Fibroblast of villous mesenchyme (primary cell): ENCODE measurements at regions not wholly inside any gene's neighbourhood (a gene's known extent, or its start where the extent isn't known, plus 50 kb on each side); places are given as distances from the start of the nearest gene placed in this dataset.

Experiments
- DNase-seq: peaks from one replicate; pipeline ENCODE4 v3.0.0-alpha.2; 2010; ENCODE audit warnings: low read depth
- H3K4me3 ChIP-seq: 2 replicates; pipeline ENCODE4 v1.5.1; 2011; ENCODE audit warnings: low read depth, mild to moderate bottlenecking, low read length
- TF ChIP-seq, protein P1 (sequence below): IDR thresholded peaks from 2 replicates; pipeline ENCODE4 v1.5.1; 2012; ENCODE audit warnings: low read depth, mild to moderate bottlenecking, low read length; ENCODE audit not compliant: insufficient read depth

DNA sequence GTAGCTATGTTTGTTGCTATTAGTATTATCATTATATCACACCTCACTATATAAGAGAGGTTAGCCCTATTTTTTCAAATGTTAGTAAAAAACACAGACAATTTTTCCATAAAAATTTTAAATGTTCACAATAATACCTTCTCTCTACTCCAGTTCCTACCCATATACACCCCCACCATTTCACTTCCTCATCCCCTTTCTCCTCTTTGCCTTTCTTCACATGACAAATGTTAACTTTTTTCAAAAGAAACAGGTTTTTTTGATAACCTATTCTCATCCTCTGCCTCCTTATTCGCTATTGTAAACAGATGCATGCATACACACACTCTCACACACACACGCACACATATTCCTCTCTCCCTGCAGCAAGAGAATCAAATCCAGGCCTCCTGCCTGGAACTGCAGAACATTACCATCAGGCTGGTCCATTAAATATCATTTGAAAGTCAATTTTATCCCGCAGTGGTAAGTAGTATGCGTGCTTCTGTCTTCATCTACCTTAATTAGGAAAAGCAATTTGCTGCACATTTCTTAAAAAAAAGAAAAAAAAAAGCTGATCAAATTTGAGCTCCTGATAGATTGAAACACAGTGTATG, 55.5 kb downstream of the MID1IP1 start:
- no peak overlapping the region for H3K4me3 ChIP-seq
- TF ChIP-seq, protein P1, sequence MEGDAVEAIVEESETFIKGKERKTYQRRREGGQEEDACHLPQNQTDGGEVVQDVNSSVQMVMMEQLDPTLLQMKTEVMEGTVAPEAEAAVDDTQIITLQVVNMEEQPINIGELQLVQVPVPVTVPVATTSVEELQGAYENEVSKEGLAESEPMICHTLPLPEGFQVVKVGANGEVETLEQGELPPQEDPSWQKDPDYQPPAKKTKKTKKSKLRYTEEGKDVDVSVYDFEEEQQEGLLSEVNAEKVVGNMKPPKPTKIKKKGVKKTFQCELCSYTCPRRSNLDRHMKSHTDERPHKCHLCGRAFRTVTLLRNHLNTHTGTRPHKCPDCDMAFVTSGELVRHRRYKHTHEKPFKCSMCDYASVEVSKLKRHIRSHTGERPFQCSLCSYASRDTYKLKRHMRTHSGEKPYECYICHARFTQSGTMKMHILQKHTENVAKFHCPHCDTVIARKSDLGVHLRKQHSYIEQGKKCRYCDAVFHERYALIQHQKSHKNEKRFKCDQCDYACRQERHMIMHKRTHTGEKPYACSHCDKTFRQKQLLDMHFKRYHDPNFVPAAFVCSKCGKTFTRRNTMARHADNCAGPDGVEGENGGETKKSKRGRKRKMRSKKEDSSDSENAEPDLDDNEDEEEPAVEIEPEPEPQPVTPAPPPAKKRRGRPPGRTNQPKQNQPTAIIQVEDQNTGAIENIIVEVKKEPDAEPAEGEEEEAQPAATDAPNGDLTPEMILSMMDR = no peak
- DNase-seq = no peak

DNA sequence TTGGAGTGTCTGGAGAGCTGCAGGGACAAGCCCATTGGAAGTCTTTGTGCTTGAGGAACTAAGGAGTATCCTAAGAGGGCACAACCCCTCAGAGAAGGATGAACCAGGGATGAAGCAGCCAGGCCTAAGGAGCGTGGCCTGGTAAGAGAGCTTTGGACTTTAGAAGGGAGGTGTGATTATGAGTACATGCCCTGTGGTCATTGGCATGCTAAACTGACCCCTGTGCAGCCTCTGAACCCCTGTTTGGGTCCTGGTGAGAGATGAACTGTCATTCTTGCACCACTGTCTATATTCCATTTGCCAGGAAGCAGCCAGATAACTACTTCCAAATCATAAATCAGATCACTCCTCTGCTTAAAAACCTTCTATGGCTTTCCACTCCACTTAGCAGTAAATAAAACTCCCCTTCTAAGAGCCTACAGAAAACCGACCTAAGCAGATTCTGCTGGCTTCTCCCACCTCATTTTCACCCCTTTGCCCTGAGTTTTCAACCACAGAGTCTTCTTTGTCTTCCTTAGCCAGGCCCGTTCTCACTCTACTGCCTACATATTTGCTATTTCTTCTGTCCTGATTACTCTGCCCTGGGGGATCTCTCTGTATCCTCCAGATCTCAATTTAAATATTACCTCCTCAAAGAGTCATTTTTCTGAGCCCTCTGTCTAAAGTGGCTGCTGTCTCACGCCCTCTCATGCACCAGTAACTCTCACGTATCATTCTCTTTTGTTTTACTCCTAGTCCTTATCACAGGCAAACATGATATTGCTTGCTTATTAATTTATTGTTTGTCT, 56.7 kb downstream of the MID1IP1 start:
- DNase-seq = no peak
- H3K4me3 ChIP-seq = no peak overlapping the region
- TF ChIP-seq, protein P1 = no peak

DNA sequence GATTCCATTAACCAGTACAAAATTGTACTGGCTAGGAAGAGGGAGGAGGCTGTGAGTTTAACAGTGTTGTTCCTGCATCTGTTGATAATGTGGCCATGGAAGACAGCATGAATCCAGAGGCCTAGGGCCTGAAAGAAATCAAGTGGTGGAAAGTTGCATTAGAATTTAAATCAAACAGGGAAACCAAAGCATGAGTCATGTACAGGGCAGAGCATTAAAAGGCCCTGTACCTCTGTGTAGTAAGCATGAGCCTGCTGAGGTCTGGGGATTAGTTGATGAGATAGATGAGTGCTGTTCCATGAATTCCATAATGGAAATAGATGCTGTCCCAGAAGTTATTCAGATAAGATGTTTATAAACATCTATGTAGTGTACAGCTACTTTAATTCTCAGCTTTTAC, 58.3 kb downstream of the MID1IP1 start:
- peak; percentile 50 for DNase-seq
- TF ChIP-seq, protein P1 = no peak
- H3K4me3 ChIP-seq = no peak overlapping the region

DNA sequence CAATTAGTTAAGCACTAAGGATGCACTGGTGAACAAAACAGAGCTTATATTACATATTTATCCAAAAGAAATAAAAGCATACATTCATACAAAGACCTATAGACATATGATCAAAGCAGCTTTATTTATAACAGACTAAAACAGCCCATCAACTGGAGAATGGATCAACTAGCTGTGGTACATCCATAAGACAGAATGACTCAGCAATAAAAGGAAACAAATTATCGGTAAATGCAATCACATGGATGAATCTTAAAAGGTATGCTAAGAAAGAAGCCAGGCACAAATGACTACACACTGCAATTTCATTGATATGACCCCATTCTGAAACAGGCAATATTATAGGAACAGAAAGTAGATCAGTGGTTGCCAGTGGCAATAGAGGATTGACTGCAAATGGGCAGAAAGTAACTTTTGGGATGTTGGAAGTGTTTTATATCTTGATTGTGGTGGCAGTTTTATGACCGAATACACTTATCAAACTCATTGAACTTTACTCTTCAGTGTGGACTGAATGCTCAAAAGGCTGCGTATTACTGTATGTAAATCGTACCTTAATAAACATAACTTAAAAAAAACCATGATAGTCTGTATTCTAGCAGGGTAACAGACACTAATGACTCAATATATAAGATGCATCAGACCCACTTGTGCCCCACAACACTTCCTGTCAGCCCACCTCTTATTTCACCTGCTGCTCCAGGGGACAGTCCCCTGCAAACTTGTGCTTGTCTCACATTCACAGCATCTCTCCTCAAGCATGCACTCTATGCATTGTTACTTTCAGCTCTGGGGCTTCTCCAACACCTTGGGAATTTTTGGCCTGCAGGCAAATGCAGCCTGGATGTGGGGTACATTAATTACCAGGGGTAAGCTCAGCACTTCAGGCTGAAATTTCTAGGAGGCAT, 59.1 kb downstream of the MID1IP1 start:
- no peak overlapping the region for H3K4me3 ChIP-seq
- TF ChIP-seq, protein P1 = no peak
- no peak for DNase-seq

DNA sequence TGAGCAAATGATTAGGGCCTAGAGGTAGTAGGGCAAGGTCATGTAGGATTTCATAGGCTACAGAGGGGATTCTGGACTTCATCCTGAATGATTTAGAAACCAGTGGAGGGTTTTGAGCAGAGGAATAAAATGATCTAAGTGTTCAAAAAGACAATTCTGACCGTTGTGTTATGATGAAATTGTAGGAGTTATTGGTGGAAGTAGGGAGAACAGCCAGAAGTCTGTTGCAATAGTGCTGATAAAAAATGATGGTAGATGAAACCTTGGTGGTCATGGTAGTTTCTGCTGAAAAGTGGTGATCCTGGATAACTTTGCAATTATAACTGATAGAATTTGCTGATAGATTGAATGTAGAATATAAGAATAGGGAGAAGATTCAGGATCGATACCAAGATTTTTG, 60.2 kb downstream of the MID1IP1 start:
- TF ChIP-seq, protein P1 = no peak
- DNase-seq = peak; percentile 41
- H3K4me3 ChIP-seq = no peak overlapping the region

DNA sequence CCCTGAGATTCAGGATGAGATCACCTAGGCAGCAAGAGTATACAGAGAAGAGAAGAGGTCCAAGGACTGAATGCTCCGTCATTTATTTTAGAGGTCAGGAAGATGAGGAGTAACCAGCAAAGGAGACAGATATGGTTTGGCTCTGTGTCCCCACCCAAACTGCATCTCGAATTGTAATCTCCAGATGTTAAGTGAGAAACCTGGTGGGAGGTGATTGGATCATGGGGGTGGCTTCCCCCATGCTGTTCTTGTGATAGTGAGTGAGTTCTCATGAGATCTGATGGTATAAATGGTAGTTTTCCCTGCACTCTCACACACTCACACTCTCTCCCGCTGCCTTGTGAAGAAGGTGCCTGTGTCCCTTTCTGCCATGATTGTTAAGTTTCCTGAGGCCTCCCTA, 60.8 kb downstream of the MID1IP1 start:
- no peak for DNase-seq
- TF ChIP-seq, protein P1 = no peak
- H3K4me3 ChIP-seq = no peak overlapping the region
